Mesothelial cell of epicardium (in vitro differentiated cells): ENCODE measurements at regions not wholly inside any gene's neighbourhood (a gene's known extent, or its start where the extent isn't known, plus 50 kb on each side); places are given as distances from the start of the nearest gene placed in this dataset.

Experiments used
- DNase-seq, 2 experiments: peaks; one replicate each; pipeline ENCODE4 v3.0.0; 2021; ENCODE audit warnings: low spot score in 2 of 2; ENCODE audit not compliant: unreplicated experiment in 2 of 2
- H3K27ac Mint-ChIP-seq: 2 replicates; pipeline ENCODE4 v1.8.0; 2021; ENCODE audit warnings: mixed read lengths
- H3K27me3 Mint-ChIP-seq: 2 replicates; pipeline ENCODE4 v1.8.0; 2021; ENCODE audit warnings: low read depth, mixed read lengths
- H3K36me3 Mint-ChIP-seq: 2 replicates; pipeline ENCODE4 v1.8.0; 2021; ENCODE audit warnings: mixed read lengths
- H3K4me1 Mint-ChIP-seq: 2 replicates; pipeline ENCODE4 v1.8.0; 2021; ENCODE audit warnings: mixed read lengths
- H3K4me3 Mint-ChIP-seq: 2 replicates; pipeline ENCODE4 v1.8.0; 2021; ENCODE audit warnings: mild to moderate bottlenecking, moderate library complexity, mixed read lengths
- H3K9me3 Mint-ChIP-seq: 2 replicates; pipeline ENCODE4 v1.8.0; 2021; ENCODE audit warnings: mixed read lengths
- TF ChIP-seq, protein P1 (sequence below): fragments of 200-600 bp; sonication (generic); IDR thresholded peaks from one replicate; pipeline ENCODE4 v1.5.0; 2021; ENCODE audit warnings: antibody characterized with exemption; ENCODE audit not compliant: unreplicated experiment

DNA sequence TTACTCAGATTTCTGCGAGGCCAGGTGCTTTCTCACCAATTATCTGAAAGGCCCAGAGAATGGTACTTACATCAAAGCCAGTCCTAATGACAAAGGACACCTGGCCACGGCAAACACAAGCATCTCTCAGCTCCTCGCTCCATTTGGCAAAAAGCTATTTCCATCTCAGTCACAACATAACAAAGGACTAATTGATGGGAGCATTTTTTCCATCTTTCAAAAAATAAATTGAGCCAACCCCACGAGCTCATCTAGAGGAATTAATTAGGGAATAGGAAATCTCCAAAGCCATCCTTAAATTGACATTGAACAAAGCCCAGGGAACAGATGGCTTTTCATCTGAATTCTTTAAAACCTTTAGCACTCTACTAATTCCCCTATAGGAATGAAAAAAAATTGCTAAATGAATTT is 236.7 kb downstream of the HAO1 start:
- H3K36me3 Mint-ChIP-seq, result no peaks in the 10 kb centered on the region
- peaks cover 4% of the 10 kb centered on the region for H3K9me3 Mint-ChIP-seq
- no peak overlapping the region for H3K27ac Mint-ChIP-seq
- no peak overlapping the region for H3K4me3 Mint-ChIP-seq
- peaks cover 8% of the 10 kb centered on the region for H3K27me3 Mint-ChIP-seq
- no peaks in the 10 kb centered on the region for H3K4me1 Mint-ChIP-seq
- DNase-seq, result no peak
- TF ChIP-seq, protein P1, sequence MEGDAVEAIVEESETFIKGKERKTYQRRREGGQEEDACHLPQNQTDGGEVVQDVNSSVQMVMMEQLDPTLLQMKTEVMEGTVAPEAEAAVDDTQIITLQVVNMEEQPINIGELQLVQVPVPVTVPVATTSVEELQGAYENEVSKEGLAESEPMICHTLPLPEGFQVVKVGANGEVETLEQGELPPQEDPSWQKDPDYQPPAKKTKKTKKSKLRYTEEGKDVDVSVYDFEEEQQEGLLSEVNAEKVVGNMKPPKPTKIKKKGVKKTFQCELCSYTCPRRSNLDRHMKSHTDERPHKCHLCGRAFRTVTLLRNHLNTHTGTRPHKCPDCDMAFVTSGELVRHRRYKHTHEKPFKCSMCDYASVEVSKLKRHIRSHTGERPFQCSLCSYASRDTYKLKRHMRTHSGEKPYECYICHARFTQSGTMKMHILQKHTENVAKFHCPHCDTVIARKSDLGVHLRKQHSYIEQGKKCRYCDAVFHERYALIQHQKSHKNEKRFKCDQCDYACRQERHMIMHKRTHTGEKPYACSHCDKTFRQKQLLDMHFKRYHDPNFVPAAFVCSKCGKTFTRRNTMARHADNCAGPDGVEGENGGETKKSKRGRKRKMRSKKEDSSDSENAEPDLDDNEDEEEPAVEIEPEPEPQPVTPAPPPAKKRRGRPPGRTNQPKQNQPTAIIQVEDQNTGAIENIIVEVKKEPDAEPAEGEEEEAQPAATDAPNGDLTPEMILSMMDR, result no peak

GRCh38 chr20:7703996-7704395 is 236.3 kb downstream of the HAO1 start:
- peaks cover 8% of the 10 kb centered on the region for H3K27me3 Mint-ChIP-seq
- no peak overlapping the region for H3K4me3 Mint-ChIP-seq
- DNase-seq, result no peak
- H3K27ac Mint-ChIP-seq, result no peak overlapping the region
- no peaks in the 10 kb centered on the region for H3K36me3 Mint-ChIP-seq
- H3K9me3 Mint-ChIP-seq, result peaks cover 4% of the 10 kb centered on the region
- no peaks in the 10 kb centered on the region for H3K4me1 Mint-ChIP-seq
- TF ChIP-seq, protein P1, result no peak

DNA sequence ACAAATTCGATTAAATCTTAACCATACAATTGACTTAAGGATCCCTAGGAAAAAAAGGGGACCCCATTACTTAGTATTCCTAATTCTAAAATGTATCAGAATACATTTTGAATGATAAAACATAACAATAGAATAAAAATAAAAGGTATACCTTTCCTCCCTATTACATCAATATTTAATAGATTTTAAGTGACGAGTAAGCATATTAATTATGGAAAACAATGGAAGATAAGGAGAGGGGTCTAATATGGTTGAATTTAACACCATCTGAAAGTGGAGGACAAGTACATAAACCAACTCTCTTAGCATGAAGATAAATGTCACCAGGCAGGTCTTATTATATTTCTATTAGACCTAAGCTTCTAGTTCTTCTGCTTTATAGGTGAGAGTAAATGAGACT is 232.1 kb downstream of the HAO1 start:
- no peak for DNase-seq
- H3K27ac Mint-ChIP-seq, result no peak overlapping the region
- no peaks in the 10 kb centered on the region for H3K36me3 Mint-ChIP-seq
- H3K27me3 Mint-ChIP-seq, result peaks cover 1% of the 10 kb centered on the region
- H3K9me3 Mint-ChIP-seq, result peaks cover 6% of the 10 kb centered on the region
- H3K4me3 Mint-ChIP-seq, result no peak overlapping the region
- TF ChIP-seq, protein P1, result no peak
- no peaks in the 10 kb centered on the region for H3K4me1 Mint-ChIP-seq

DNA sequence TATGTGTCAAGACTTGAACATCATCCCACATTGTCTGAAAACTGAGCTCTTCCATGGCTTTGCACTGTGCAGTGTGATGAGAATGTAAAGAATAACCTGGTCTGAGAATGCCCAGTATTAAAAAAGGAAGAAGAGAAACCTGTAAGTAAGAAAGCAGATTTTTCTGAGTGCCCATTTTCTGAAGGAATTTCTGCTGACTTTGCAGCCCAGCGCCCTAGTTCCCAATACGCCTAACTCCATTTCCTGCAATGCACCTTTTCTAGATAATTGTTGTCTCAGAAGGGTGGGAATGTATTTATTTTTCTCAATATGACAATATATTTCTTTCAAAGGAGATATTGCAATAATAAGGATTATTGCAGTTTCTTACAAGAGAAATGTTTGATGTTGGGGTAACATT is 231.5 kb downstream of the HAO1 start:
- DNase-seq, result no peak
- TF ChIP-seq, protein P1, result no peak
- Mint-ChIP-seq H3K27me3 (no peaks in the 10 kb centered on the region), H3K4me1 (no peaks in the 10 kb centered on the region), H3K27ac (no peak overlapping the region), H3K4me3 (no peak overlapping the region), H3K9me3 (peaks cover 6% of the 10 kb centered on the region), H3K36me3 (no peaks in the 10 kb centered on the region)

- TF ChIP-seq, protein P1, result no peak
Measured at GRCh38 chr20:7710440-7710839, 229.8 kb downstream of the HAO1 start.

GRCh38 chr20:7712661-7713060 is 227.6 kb downstream of the HAO1 start:
- Mint-ChIP-seq H3K27ac (no peak overlapping the region), H3K4me1 (no peaks in the 10 kb centered on the region), H3K4me3 (no peak overlapping the region), H3K27me3 (no peaks in the 10 kb centered on the region), H3K9me3 (peaks cover 6% of the 10 kb centered on the region), H3K36me3 (no peaks in the 10 kb centered on the region)
- no peak for DNase-seq
- TF ChIP-seq, protein P1, result no peak

More at GRCh38 chr20:7710440-7710839, 229.8 kb downstream of the HAO1 start:
- Mint-ChIP-seq H3K27me3 (no peaks in the 10 kb centered on the region), H3K36me3 (no peaks in the 10 kb centered on the region), H3K9me3 (peaks cover 6% of the 10 kb centered on the region), H3K27ac (no peak overlapping the region), H3K4me1 (no peaks in the 10 kb centered on the region), H3K4me3 (no peak overlapping the region)
- no peak for DNase-seq
